ENCODE measurements at regions not wholly inside any gene's neighbourhood (a gene's known extent, or its start where the extent isn't known, plus 50 kb on each side); places are given as distances from the start of the nearest gene placed in this dataset.

DNA sequence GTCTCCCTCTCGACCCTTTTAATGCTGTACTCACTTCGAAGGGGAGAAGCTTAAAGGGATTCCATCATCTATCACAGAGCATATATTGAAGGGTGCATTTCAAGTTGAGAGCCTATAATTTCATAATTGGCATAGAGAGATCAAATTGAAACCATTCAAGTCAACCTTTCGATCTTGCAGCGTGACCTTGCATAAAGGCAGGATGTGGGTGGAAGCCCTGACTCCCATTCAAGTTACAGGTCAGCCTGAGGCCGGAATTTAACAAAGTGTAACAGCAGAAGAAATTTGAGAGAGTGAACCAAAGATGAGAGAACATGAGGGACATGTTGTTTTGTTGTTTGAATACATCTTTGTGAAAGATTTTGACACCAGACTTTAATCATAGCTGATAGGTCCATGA, 195.3 kb upstream of the TPK1 start:
- TF ChIP-seq CTCF (IDR thresholded peaks at IDR 0.05) = no peak
- Histone ChIP-seq H3K79me2 (ENCODE audit: insufficient read depth, low read length) (no peaks in the 10 kb centered on the region), H3K36me3 (replicated peaks in 1 of 2; ENCODE audit: control insufficient read depth in 1 of 2, insufficient read depth in 2 of 2, low read length in 2 of 2) (no peaks in the 10 kb centered on the region), H3K27ac (ENCODE audit: low read depth in 1 of 2, low read length in 2 of 2) (no peak overlapping the region), H2AFZ (ENCODE audit: insufficient read depth, low read depth, low read length, poor library complexity, severe bottlenecking) (no peak overlapping the region), H3K27me3 (ENCODE audit: control insufficient read depth in 2 of 2, insufficient read depth in 2 of 2, low read length in 2 of 2) (no peaks in the 10 kb centered on the region), H3K4me2 (replicated peaks; ENCODE audit: extremely low read depth, low read length, poor library complexity, severe bottlenecking) (no peak overlapping the region), H3K9me3 (replicated peaks in 1 of 2; ENCODE audit: control insufficient read depth in 1 of 2, insufficient read depth in 1 of 2, low read length in 2 of 2) (no peaks in the 10 kb centered on the region), H4K20me1 (ENCODE audit: insufficient read depth, low read length) (no peaks in the 10 kb centered on the region), H3K4me3 (replicated peaks in 1 of 3; ENCODE audit: low read depth in 2 of 3, low read length in 3 of 3) (no peak overlapping the region), H3K4me1 (ENCODE audit: control insufficient read depth in 1 of 2, insufficient read depth in 2 of 2, low read length in 2 of 2) (no peaks in the 10 kb centered on the region), H3K9ac (ENCODE audit: insufficient read depth, low read length, poor library complexity, severe bottlenecking) (no peak overlapping the region)
- intact Hi-C loops (cut with micrococcal nuclease) = no loop called here
- Mint-ChIP-seq H3K9me3 (peaks cover 0 to 5% (median 3%) of the 10 kb centered on the region in 7 donors), H3K4me3 (no peak overlapping the region), H3K36me3 (no peaks in the 10 kb centered on the region), H3K4me1 (no peaks in the 10 kb centered on the region), H3K27me3 (ENCODE audit: low read depth in 3 of 3) (no peaks in the 10 kb centered on the region), H3K27ac (no peak overlapping the region)
- DNase-seq = no peak
- 72% methylated on average over 2 of the region's 5 CpGs for WGBS (ENCODE audit: insufficient coverage)

DNA sequence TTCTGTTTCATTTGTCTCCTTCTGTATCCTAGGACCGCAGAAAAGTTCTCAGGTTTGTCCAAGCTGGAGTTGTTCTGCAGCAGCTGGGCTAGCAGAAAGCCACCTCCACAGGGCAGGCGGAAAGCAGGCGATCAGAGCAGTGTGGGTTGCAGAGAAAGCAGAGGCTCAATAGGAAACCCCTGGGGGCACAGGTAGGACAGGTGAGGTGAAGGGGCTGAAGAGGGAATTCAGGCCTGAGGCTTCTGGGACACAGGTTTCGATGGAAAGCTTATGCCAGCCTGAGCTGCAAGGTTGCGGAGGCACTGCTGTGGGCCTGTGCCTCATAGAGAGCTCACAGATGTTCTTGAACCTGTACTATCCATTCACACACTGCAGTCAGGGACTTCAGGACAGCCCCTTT, 194.9 kb upstream of the TPK1 start:
- TF ChIP-seq CTCF (IDR thresholded peaks at IDR 0.05) = no peak
- H3K4me3 Mint-ChIP-seq = no peak overlapping the region
- H4K20me1 ChIP-seq (ENCODE audit: insufficient read depth, low read length) = no peaks in the 10 kb centered on the region
- no peaks in the 10 kb centered on the region for H3K36me3 ChIP-seq (replicated peaks in 1 of 2; ENCODE audit: control insufficient read depth in 1 of 2, insufficient read depth in 2 of 2, low read length in 2 of 2)
- no peaks in the 10 kb centered on the region for H3K79me2 ChIP-seq (ENCODE audit: insufficient read depth, low read length)
- H3K36me3 Mint-ChIP-seq = no peaks in the 10 kb centered on the region
- H2AFZ ChIP-seq (ENCODE audit: insufficient read depth, low read depth, low read length, poor library complexity, severe bottlenecking) = no peak overlapping the region
- H3K9me3 Mint-ChIP-seq = peaks cover 0 to 5% (median 3%) of the 10 kb centered on the region in 7 donors
- H3K4me3 ChIP-seq (replicated peaks in 1 of 3; ENCODE audit: low read depth in 2 of 3, low read length in 3 of 3) = no peak overlapping the region
- DNase-seq = no peak
- no peaks in the 10 kb centered on the region for H3K27me3 ChIP-seq (ENCODE audit: control insufficient read depth in 2 of 2, insufficient read depth in 2 of 2, low read length in 2 of 2)
- no peak overlapping the region for H3K27ac ChIP-seq (ENCODE audit: low read depth in 1 of 2, low read length in 2 of 2)
- WGBS (ENCODE audit: insufficient coverage) = 88% methylated on average over 4 of the region's 5 CpGs
- no peak overlapping the region for H3K4me2 ChIP-seq (replicated peaks; ENCODE audit: extremely low read depth, low read length, poor library complexity, severe bottlenecking)
- H3K27me3 Mint-ChIP-seq (ENCODE audit: low read depth in 3 of 3) = no peaks in the 10 kb centered on the region
- intact Hi-C loops (cut with micrococcal nuclease) = no loop called here
- no peaks in the 10 kb centered on the region for H3K4me1 ChIP-seq (ENCODE audit: control insufficient read depth in 1 of 2, insufficient read depth in 2 of 2, low read length in 2 of 2)
- H3K9ac ChIP-seq (ENCODE audit: insufficient read depth, low read length, poor library complexity, severe bottlenecking) = no peak overlapping the region
- H3K9me3 ChIP-seq (replicated peaks in 1 of 2; ENCODE audit: control insufficient read depth in 1 of 2, insufficient read depth in 1 of 2, low read length in 2 of 2) = no peaks in the 10 kb centered on the region
- no peak overlapping the region for H3K27ac Mint-ChIP-seq
- no peaks in the 10 kb centered on the region for H3K4me1 Mint-ChIP-seq
